Stimulated activated CD4-positive, alpha-beta T cell treated with anti-CD3 and anti-CD28 coated beads, Interleukin-15, amount 100 ng/mL, for 48 hours (primary cell): ENCODE measurements at regions not wholly inside any gene's neighbourhood (a gene's known extent, or its start where the extent isn't known, plus 50 kb on each side); places are given as distances from the start of the nearest gene placed in this dataset.

Experiments used
- DNase-seq, 2 donors: peaks; one replicate each; pipeline ENCODE4 v3.0.0-alpha.2; 2020; ENCODE audit warnings: low read depth in 2 of 2

- no peak for DNase-seq
These were observed 809.0 kb downstream of the KCTD16 start for GRCh38 chr5:144979516-144980264.

GRCh38 chr5:144972317-144972716, 801.6 kb downstream of the KCTD16 start:
- no peak for DNase-seq

- no peak for DNase-seq
These were observed 800.6 kb downstream of the KCTD16 start for GRCh38 chr5:144971108-144971850.

GRCh38 chr5:144960296-144960695, 789.6 kb downstream of the KCTD16 start:
- no peak for DNase-seq

- no peak for DNase-seq
These were observed 787.3 kb downstream of the KCTD16 start for GRCh38 chr5:144958002-144958401.

- DNase-seq, result no peak
These were observed 780.3 kb downstream of the KCTD16 start for GRCh38 chr5:144950996-144951395.

GRCh38 chr5:144947023-144947422, 776.4 kb downstream of the KCTD16 start:
- DNase-seq, result no peak

GRCh38 chr5:144945503-144945902, 774.8 kb downstream of the KCTD16 start:
- no peak for DNase-seq

GRCh38 chr5:144944936-144945335, 774.3 kb downstream of the KCTD16 start:
- no peak for DNase-seq

GRCh38 chr5:144941004-144941403, 770.3 kb downstream of the KCTD16 start:
- DNase-seq, result no peak

- no peak for DNase-seq
These were observed 747.7 kb downstream of the KCTD16 start for GRCh38 chr5:144918371-144918770.

- no peak for DNase-seq
These were observed 744.8 kb downstream of the KCTD16 start for GRCh38 chr5:144915452-144915851.

GRCh38 chr5:144913661-144914060, 743.0 kb downstream of the KCTD16 start:
- no peak for DNase-seq

- DNase-seq, result no peak
These were observed 725.8 kb downstream of the KCTD16 start for GRCh38 chr5:144896473-144896872.

GRCh38 chr5:144886668-144887067, 716.0 kb downstream of the KCTD16 start:
- no peak for DNase-seq

GRCh38 chr5:144882739-144883283, 712.1 kb downstream of the KCTD16 start:
- no peak for DNase-seq

GRCh38 chr5:144880513-144880912, 709.8 kb downstream of the KCTD16 start:
- DNase-seq, result no peak

- no peak for DNase-seq
These were observed 706.3 kb downstream of the KCTD16 start for GRCh38 chr5:144876990-144877389.

- no peak for DNase-seq
These were observed 702.4 kb downstream of the KCTD16 start for GRCh38 chr5:144873076-144873475.

GRCh38 chr5:144864118-144864517, 693.4 kb downstream of the KCTD16 start:
- no peak for DNase-seq

GRCh38 chr5:144857454-144857853, 686.8 kb downstream of the KCTD16 start:
- no peak for DNase-seq

GRCh38 chr5:144844086-144844485, 673.4 kb downstream of the KCTD16 start:
- DNase-seq, result no peak

- no peak for DNase-seq
These were observed 661.7 kb downstream of the KCTD16 start for GRCh38 chr5:144832416-144832815.
